GM21423 (cell line): ENCODE measurements at regions not wholly inside any gene's neighbourhood (a gene's known extent, or its start where the extent isn't known, plus 50 kb on each side); places are given as distances from the start of the nearest gene placed in this dataset.

ENCODE experiments used
- ATAC-seq: cut with Tn5 transposase; IDR thresholded peaks from one replicate; pipeline ENCODE4 v1.9.1; 2021; ENCODE audit warnings: mild to moderate bottlenecking, moderate library complexity; ENCODE audit not compliant: unreplicated experiment

GRCh38 chr16:85989863-85990643 lies 91.1 kb downstream of the IRF8 start:
- ATAC-seq, result no peak

GRCh38 chr16:85990861-85991301 lies 91.9 kb downstream of the IRF8 start:
- ATAC-seq, result no peak

GRCh38 chr16:85991425-85991824 lies 92.5 kb downstream of the IRF8 start:
- ATAC-seq, result no peak

- ATAC-seq, result no peak
Observed at GRCh38 chr16:85991856-85992255, 92.9 kb downstream of the IRF8 start.

GRCh38 chr16:85992359-85992758 lies 93.4 kb downstream of the IRF8 start:
- ATAC-seq, result no peak

- ATAC-seq, result no peak
Observed at GRCh38 chr16:85992779-85993178, 93.8 kb downstream of the IRF8 start.

- no peak for ATAC-seq
Observed at GRCh38 chr16:85994492-85995490, 95.8 kb downstream of the IRF8 start.

GRCh38 chr16:85995541-85996423 lies 96.8 kb downstream of the IRF8 start:
- no peak for ATAC-seq

GRCh38 chr16:85996843-85997242 lies 97.9 kb downstream of the IRF8 start:
- no peak for ATAC-seq

- ATAC-seq, result no peak
Observed at GRCh38 chr16:85998171-85998867, 99.4 kb downstream of the IRF8 start.

- no peak for ATAC-seq
Observed at GRCh38 chr16:85998868-85999729, 100.1 kb downstream of the IRF8 start.

GRCh38 chr16:85999778-86000177 lies 100.8 kb downstream of the IRF8 start:
- no peak for ATAC-seq

- ATAC-seq, result peak; percentile 62
Observed at GRCh38 chr16:86002178-86002900, 103.4 kb downstream of the IRF8 start.

GRCh38 chr16:86007524-86007923 lies 108.6 kb downstream of the IRF8 start:
- ATAC-seq, result no peak

GRCh38 chr16:86010680-86011141 lies 111.7 kb downstream of the IRF8 start:
- no peak for ATAC-seq

- ATAC-seq, result no peak
Observed at GRCh38 chr16:86011532-86011931, 112.6 kb downstream of the IRF8 start.

GRCh38 chr16:86012221-86012620 lies 113.3 kb downstream of the IRF8 start:
- ATAC-seq, result no peak

- no peak for ATAC-seq
Observed at GRCh38 chr16:86013867-86014266, 114.9 kb downstream of the IRF8 start.
